ENCODE measurements at regions not wholly inside any gene's neighbourhood (a gene's known extent, or its start where the extent isn't known, plus 50 kb on each side); places are given as distances from the start of the nearest gene placed in this dataset.

- FAIRE-seq (no peak), DNase-seq (ENCODE audit: low read depth, low spot score) (no peak)
- no peak overlapping the region for H3K27ac ChIP-seq (ENCODE audit: insufficient read depth, low read depth, low read length)
- ChIA-PET CTCF (no interaction called here), POLR2A (no interaction called here)
- no peaks in the 10 kb centered on the region for H3K9me1 ChIP-seq (replicated peaks; ENCODE audit: control insufficient read depth, extremely low read depth, insufficient read depth, low read length)
- no peaks in the 10 kb centered on the region for H3K79me2 ChIP-seq (ENCODE audit: control insufficient read depth, insufficient read depth, low read length)
- intact Hi-C loops (cut with micrococcal nuclease): no loop called here
- no peak overlapping the region for H3K4me3 ChIP-seq (replicated peaks in 1 of 3; ENCODE audit: insufficient read depth in 1 of 3, low read depth in 1 of 3, low read length in 3 of 3)
- no TSS peak for BruUV-seq (replicated peaks)
- no peaks in the 10 kb centered on the region for H3K4me1 ChIP-seq (ENCODE audit: control insufficient read depth, extremely low read depth, insufficient read depth, low read length)
- TF ChIP-seq FOS (IDR thresholded peaks at IDR 0.05; ENCODE audit: borderline replicate concordance, insufficient read depth, low read length) (no peak), POLR2AphosphoS5 (IDR thresholded peaks at IDR 0.05; ENCODE audit: insufficient read depth, low read depth, low read length) (no peak), POLR2A (IDR thresholded peaks at IDR 0.05; ENCODE audit: low read depth, low read length) (no peak), MYC (IDR thresholded peaks at IDR 0.05; ENCODE audit: low read depth, low read length) (no peak), EZH2 (IDR thresholded peaks at IDR 0.05; ENCODE audit: borderline replicate concordance, low read depth, low read length, severe bottlenecking) (no peak), GATA2 (IDR thresholded peaks at IDR 0.05; ENCODE audit: insufficient read depth, insufficient read length, low read depth, low read length) (no peak), JUN (IDR thresholded peaks at IDR 0.05; ENCODE audit: borderline replicate concordance, insufficient read depth, insufficient read length, low read depth) (no peak)
- TF ChIP-seq, protein P1, sequence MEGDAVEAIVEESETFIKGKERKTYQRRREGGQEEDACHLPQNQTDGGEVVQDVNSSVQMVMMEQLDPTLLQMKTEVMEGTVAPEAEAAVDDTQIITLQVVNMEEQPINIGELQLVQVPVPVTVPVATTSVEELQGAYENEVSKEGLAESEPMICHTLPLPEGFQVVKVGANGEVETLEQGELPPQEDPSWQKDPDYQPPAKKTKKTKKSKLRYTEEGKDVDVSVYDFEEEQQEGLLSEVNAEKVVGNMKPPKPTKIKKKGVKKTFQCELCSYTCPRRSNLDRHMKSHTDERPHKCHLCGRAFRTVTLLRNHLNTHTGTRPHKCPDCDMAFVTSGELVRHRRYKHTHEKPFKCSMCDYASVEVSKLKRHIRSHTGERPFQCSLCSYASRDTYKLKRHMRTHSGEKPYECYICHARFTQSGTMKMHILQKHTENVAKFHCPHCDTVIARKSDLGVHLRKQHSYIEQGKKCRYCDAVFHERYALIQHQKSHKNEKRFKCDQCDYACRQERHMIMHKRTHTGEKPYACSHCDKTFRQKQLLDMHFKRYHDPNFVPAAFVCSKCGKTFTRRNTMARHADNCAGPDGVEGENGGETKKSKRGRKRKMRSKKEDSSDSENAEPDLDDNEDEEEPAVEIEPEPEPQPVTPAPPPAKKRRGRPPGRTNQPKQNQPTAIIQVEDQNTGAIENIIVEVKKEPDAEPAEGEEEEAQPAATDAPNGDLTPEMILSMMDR (IDR thresholded peaks at IDR 0.05; ENCODE audit: extremely low read depth in 1 of 2, insufficient read depth in 1 of 2, low read depth in 1 of 2, low read length in 2 of 2): no peak
- TF ChIP-seq, protein P2, sequence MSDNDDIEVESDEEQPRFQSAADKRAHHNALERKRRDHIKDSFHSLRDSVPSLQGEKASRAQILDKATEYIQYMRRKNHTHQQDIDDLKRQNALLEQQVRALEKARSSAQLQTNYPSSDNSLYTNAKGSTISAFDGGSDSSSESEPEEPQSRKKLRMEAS (IDR thresholded peaks at IDR 0.05; ENCODE audit: insufficient read depth, insufficient read length): no peak
- no peaks in the 10 kb centered on the region for H4K20me1 ChIP-seq (replicated peaks; ENCODE audit: control insufficient read depth, extremely low read depth, insufficient read depth, low read length)
- no peak overlapping the region for H3K4me2 ChIP-seq (ENCODE audit: insufficient read depth, low read length)
- H2AFZ ChIP-seq (ENCODE audit: low read depth, low read length): no peak overlapping the region
- no peaks in the 10 kb centered on the region for H3K9me3 ChIP-seq (replicated peaks; ENCODE audit: control insufficient read depth, insufficient read depth, low read length)
- dilution Hi-C loops (cut with MboI; ENCODE audit: extremely low pct_ligation_motif_present, low sequenced_read_pairs): no loop called here
- peaks cover 0 to 2% of the 10 kb centered on the region in 2 experiments for H3K27me3 ChIP-seq (ENCODE audit: control insufficient read depth in 2 of 2, insufficient read depth in 2 of 2, low read length in 2 of 2)
- no peak overlapping the region for H3K9ac ChIP-seq (replicated peaks; ENCODE audit: extremely low read depth, insufficient read depth, low read length)
- no peaks in the 10 kb centered on the region for H3K36me3 ChIP-seq (ENCODE audit: control insufficient read depth in 2 of 2, extremely low read depth in 1 of 2, insufficient read depth in 2 of 2, low read length in 2 of 2)
These were observed 54.6 kb upstream of the S1PR3 start for GRCh38 chr9:88936668-88937067.

Data from endothelial cell of umbilical vein (primary cell).